OCI-LY1 (cell line): ENCODE measurements at regions not wholly inside any gene's neighbourhood (a gene's known extent, or its start where the extent isn't known, plus 50 kb on each side); places are given as distances from the start of the nearest gene placed in this dataset.

Experiments used
- H2AFZ ChIP-seq: fragments of 200-600 bp; sonication (generic), shearing (Covaris generic); 2 replicates; pipeline ENCODE4 v1.6.0; 2014; ENCODE audit warnings: antibody characterized with exemption, mild to moderate bottlenecking, low read length
- H3F3A ChIP-seq: fragments of 200-600 bp; sonication (generic), shearing (Covaris generic); 2 replicates; pipeline ENCODE4 v1.6.0; 2014; ENCODE audit warnings: mild to moderate bottlenecking, antibody characterized with exemption, low read length, moderate library complexity; ENCODE audit not compliant: insufficient read depth
- H3K27ac ChIP-seq: fragments of 200-600 bp; sonication (generic); 2 replicates; pipeline ENCODE4 v1.5.1; 2014; ENCODE audit warnings: low read length, mixed run types, mild to moderate bottlenecking, low read depth; ENCODE audit not compliant: poor library complexity, severe bottlenecking
- H3K27me3 ChIP-seq: fragments of 200-600 bp; sonication (generic); 2 replicates; pipeline ENCODE4 v1.6.0; 2014; ENCODE audit warnings: antibody characterized with exemption, mild to moderate bottlenecking, low read length, moderate library complexity; ENCODE audit not compliant: insufficient read depth
- H3K36me3 ChIP-seq: fragments of 200-600 bp; sonication (generic); 2 replicates; pipeline ENCODE4 v1.6.1; 2014; ENCODE audit warnings: mild to moderate bottlenecking, antibody characterized with exemption, low read length, moderate library complexity, mixed read lengths; ENCODE audit not compliant: insufficient read depth
- H3K4me1 ChIP-seq: fragments of 200-600 bp; sonication (generic); 2 replicates; pipeline ENCODE4 v1.5.1; 2014; ENCODE audit warnings: mild to moderate bottlenecking, low read length, moderate library complexity; ENCODE audit not compliant: insufficient read depth, severe bottlenecking
- H3K4me2 ChIP-seq: fragments of 200-600 bp; sonication (generic), shearing (Covaris generic); 2 replicates; pipeline ENCODE4 v1.6.1; 2014; ENCODE audit warnings: low read length
- H3K4me3 ChIP-seq: fragments of 200-600 bp; sonication (generic); 2 replicates; pipeline ENCODE4 v1.5.1; 2014; ENCODE audit warnings: low read length, low read depth, mild to moderate bottlenecking, mixed read lengths; ENCODE audit not compliant: poor library complexity, severe bottlenecking
- H3K79me2 ChIP-seq: fragments of 200-600 bp; shearing (Covaris generic); 2 replicates; pipeline ENCODE4 v1.6.1; 2016; ENCODE audit warnings: mixed run types, low read length, mixed read lengths; ENCODE audit not compliant: insufficient read depth
- H3K9ac ChIP-seq: fragments of 200-600 bp; sonication (generic), shearing (Covaris generic); 2 replicates; pipeline ENCODE4 v1.6.1; 2014; ENCODE audit warnings: mild to moderate bottlenecking, low read length, mixed read lengths
- H3K9me2 ChIP-seq: fragments of 200-600 bp; sonication (generic), shearing (Covaris generic); 2 replicates; pipeline ENCODE4 v1.6.1; 2014; ENCODE audit warnings: low read depth, mild to moderate bottlenecking, low read length, mixed read lengths
- H3K9me3 ChIP-seq: fragments of 200-600 bp; shearing (Covaris generic); 2 replicates; pipeline ENCODE4 v1.6.1; 2014; ENCODE audit warnings: low read length, mixed read lengths
- H4K20me1 ChIP-seq: fragments of 200-600 bp; sonication (generic), shearing (Covaris generic); 2 replicates; pipeline ENCODE4 v1.6.0; 2016; ENCODE audit warnings: mild to moderate bottlenecking, low read length; ENCODE audit not compliant: insufficient read depth
- EZH2 ChIP-seq: fragments of 200-600 bp; sonication (generic), shearing (Covaris generic); IDR thresholded peaks from 2 replicates; pipeline ENCODE4 v1.8.0; 2017; ENCODE audit warnings: borderline replicate concordance, mixed run types, mild to moderate bottlenecking, antibody characterized with exemption, low read length, moderate library complexity, mixed read lengths
- TF ChIP-seq, protein P1 (sequence below): fragments of 200-600 bp; sonication (generic), shearing (Covaris generic); IDR thresholded peaks from 2 replicates; pipeline ENCODE4 v1.5.1; 2017; ENCODE audit warnings: mild to moderate bottlenecking, antibody characterized with exemption, low read length, moderate library complexity, mixed read lengths

DNA sequence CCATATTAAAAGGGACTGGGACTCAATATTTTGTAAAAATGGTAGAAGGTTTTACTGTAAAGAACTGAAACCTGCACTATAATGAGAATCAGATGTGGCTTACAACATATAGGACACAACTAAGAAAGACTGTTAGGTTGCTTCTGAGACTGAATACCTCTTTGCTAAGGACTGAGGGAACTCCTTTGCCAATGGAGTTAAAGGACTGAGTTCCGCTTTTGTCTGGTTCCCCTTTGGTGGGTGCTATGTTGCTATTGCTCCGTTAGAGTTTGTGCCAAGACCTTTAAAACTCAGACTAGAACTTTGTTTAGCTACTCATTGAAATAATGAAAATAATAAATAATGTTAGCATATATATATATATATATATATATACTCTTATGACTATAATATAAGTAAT, 147.8 kb upstream of the KCNMB2 start:
- H3K4me1 ChIP-seq = no peaks in the 10 kb centered on the region
- no peak overlapping the region for H3K4me2 ChIP-seq
- H4K20me1 ChIP-seq = no peaks in the 10 kb centered on the region
- H3K36me3 ChIP-seq = no peaks in the 10 kb centered on the region
- H3K9me3 ChIP-seq = no peaks in the 10 kb centered on the region
- H3F3A ChIP-seq = no peaks in the 10 kb centered on the region
- H3K27ac ChIP-seq = no peak overlapping the region
- H3K9ac ChIP-seq = no peak overlapping the region
- no peaks in the 10 kb centered on the region for H3K27me3 ChIP-seq
- H3K9me2 ChIP-seq = no peaks in the 10 kb centered on the region
- TF ChIP-seq EZH2 = no peak
- TF ChIP-seq, protein P1, sequence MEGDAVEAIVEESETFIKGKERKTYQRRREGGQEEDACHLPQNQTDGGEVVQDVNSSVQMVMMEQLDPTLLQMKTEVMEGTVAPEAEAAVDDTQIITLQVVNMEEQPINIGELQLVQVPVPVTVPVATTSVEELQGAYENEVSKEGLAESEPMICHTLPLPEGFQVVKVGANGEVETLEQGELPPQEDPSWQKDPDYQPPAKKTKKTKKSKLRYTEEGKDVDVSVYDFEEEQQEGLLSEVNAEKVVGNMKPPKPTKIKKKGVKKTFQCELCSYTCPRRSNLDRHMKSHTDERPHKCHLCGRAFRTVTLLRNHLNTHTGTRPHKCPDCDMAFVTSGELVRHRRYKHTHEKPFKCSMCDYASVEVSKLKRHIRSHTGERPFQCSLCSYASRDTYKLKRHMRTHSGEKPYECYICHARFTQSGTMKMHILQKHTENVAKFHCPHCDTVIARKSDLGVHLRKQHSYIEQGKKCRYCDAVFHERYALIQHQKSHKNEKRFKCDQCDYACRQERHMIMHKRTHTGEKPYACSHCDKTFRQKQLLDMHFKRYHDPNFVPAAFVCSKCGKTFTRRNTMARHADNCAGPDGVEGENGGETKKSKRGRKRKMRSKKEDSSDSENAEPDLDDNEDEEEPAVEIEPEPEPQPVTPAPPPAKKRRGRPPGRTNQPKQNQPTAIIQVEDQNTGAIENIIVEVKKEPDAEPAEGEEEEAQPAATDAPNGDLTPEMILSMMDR = no peak
- no peak overlapping the region for H2AFZ ChIP-seq
- H3K79me2 ChIP-seq = no peaks in the 10 kb centered on the region
- no peak overlapping the region for H3K4me3 ChIP-seq

DNA sequence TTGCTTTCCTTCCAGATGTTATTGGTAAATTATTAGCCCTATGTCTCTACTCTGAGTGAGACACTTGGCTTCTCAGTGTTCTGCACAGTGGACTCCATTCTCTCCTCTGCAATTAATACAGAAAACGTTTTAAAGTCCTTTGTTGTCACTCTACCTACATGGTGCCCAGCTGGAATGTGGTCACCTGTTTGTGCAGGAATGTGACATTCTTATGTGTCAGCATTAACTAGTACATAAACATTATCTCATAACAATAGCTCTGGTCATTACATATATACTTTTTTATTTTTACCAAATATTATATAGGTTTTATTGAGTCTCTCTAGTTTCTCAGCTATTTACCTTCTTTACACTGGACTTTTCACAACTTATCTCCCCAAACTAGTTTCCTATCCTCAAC, 147.0 kb upstream of the KCNMB2 start:
- Histone ChIP-seq H3K27ac (no peak overlapping the region), H2AFZ (no peak overlapping the region), H3K79me2 (no peaks in the 10 kb centered on the region), H3K36me3 (no peaks in the 10 kb centered on the region), H3K4me3 (no peak overlapping the region), H3K9ac (no peak overlapping the region), H3K9me3 (no peaks in the 10 kb centered on the region), H3K9me2 (no peaks in the 10 kb centered on the region), H3K4me1 (no peaks in the 10 kb centered on the region), H3K4me2 (no peak overlapping the region), H3F3A (no peaks in the 10 kb centered on the region), H4K20me1 (no peaks in the 10 kb centered on the region), H3K27me3 (no peaks in the 10 kb centered on the region)
- TF ChIP-seq, protein P1 = no peak

DNA sequence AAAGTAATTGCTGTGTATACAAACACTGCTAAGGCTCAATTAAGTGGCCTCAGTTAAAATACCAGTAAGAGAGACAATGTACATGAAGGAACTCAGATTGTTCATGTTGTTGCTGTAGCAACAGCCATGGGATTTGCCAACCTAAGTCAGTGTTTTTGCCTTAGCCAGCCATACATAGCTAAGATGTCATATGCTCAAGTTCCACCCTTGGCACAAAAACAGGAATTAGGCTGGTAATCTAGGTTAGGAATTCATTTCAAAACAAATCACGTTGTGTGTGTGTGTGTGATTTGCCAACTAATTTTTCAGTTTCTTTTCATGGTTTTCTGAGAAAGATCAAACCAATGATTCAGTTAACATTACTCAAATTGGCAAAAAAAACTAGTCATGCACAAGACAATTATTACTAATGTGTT, 143.7 kb upstream of the KCNMB2 start:
- Histone ChIP-seq H3K4me2 (no peak overlapping the region), H3K4me3 (no peak overlapping the region)

More for the DNA sequence above, 143.7 kb upstream of the KCNMB2 start:
- Histone ChIP-seq H3K27me3 (no peaks in the 10 kb centered on the region), H3K79me2 (no peaks in the 10 kb centered on the region), H3K9me3 (no peaks in the 10 kb centered on the region), H3F3A (no peaks in the 10 kb centered on the region), H3K9ac (no peak overlapping the region), H3K9me2 (no peaks in the 10 kb centered on the region), H3K36me3 (no peaks in the 10 kb centered on the region), H3K27ac (no peak overlapping the region), H2AFZ (no peak overlapping the region), H4K20me1 (no peaks in the 10 kb centered on the region), H3K4me1 (no peaks in the 10 kb centered on the region)
- TF ChIP-seq, protein P1 = no peak
- no peak for TF ChIP-seq EZH2
